ENCODE measurements at regions not wholly inside any gene's neighbourhood (a gene's known extent, or its start where the extent isn't known, plus 50 kb on each side); places are given as distances from the start of the nearest gene placed in this dataset.

DNA sequence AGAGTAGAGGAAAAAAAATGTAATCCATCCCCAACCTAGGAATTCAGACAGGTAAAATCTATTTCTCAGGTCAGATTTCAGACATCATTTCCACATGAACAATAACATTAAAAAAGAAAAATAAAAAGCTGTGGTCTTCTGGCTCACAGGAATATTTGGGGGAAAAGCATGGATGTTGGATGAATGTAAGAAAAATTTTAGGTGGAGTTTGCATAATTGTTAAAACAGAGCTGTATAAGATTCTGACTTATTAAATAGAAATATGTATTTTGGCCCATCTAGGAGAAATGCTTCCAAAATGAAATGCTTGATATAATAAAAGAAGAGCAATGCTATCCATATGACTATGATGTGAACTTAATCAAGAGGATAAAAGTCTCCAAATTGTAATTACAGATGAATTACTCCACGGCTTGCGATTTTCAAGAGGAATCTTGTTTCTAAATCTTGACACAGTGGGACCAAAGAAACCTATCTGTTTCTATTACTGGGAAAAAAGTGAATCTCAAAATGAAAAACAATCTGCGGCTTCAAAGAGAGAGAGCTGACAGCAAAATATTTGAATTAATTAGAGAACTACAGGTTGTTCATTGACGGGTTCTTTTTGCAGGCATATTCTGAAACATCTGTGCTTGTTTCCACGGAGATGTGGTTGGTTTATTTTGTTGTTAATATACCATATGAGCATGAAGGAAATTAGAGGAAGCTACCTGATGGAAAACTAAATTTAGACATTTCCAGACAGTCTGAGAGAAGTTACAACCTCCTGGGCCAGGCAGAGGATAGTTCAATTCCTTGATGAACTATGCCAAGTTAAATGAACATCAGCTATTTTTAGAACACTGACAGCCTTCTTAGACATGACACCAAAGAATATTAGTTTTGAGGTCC is 468.7 kb downstream of the PID1 start:
- ChIA-PET POLR2A (no interaction called here), CTCF (no interaction called here)
- intact Hi-C loops (cut with micrococcal nuclease): no loop called here
- dilution Hi-C loops (cut with MboI; ENCODE audit: extremely low pct_ligation_motif_present, low sequenced_read_pairs): no loop called here
- Histone ChIP-seq H3K4me2 (ENCODE audit: insufficient read depth, low read length) (no peak overlapping the region), H3K9me1 (replicated peaks; ENCODE audit: control insufficient read depth, extremely low read depth, insufficient read depth, low read length) (no peaks in the 10 kb centered on the region), H3K27me3 (ENCODE audit: control insufficient read depth in 2 of 2, insufficient read depth in 2 of 2, low read length in 2 of 2) (no peaks in the 10 kb centered on the region), H4K20me1 (replicated peaks; ENCODE audit: control insufficient read depth, extremely low read depth, insufficient read depth, low read length) (no peaks in the 10 kb centered on the region), H3K36me3 (ENCODE audit: control insufficient read depth in 2 of 2, extremely low read depth in 1 of 2, insufficient read depth in 2 of 2, low read length in 2 of 2) (no peaks in the 10 kb centered on the region), H3K9ac (replicated peaks; ENCODE audit: extremely low read depth, insufficient read depth, low read length) (no peak overlapping the region), H3K79me2 (ENCODE audit: control insufficient read depth, insufficient read depth, low read length) (no peaks in the 10 kb centered on the region), H3K4me1 (ENCODE audit: control insufficient read depth, extremely low read depth, insufficient read depth, low read length) (no peaks in the 10 kb centered on the region), H3K9me3 (replicated peaks; ENCODE audit: control insufficient read depth, insufficient read depth, low read length) (peaks cover 2% of the 10 kb centered on the region), H3K4me3 (replicated peaks in 1 of 3; ENCODE audit: insufficient read depth in 1 of 3, low read depth in 1 of 3, low read length in 3 of 3) (no peak overlapping the region), H2AFZ (ENCODE audit: low read depth, low read length) (no peak overlapping the region), H3K27ac (ENCODE audit: insufficient read depth, low read depth, low read length) (no peak overlapping the region)
- FAIRE-seq (no peak), DNase-seq (ENCODE audit: low read depth, low spot score) (no peak)
- TF ChIP-seq EZH2 (IDR thresholded peaks at IDR 0.05; ENCODE audit: borderline replicate concordance, low read depth, low read length, severe bottlenecking) (no peak), POLR2AphosphoS5 (IDR thresholded peaks at IDR 0.05; ENCODE audit: insufficient read depth, low read depth, low read length) (no peak), MYC (IDR thresholded peaks at IDR 0.05; ENCODE audit: low read depth, low read length) (no peak), FOS (IDR thresholded peaks at IDR 0.05; ENCODE audit: borderline replicate concordance, insufficient read depth, low read length) (no peak), POLR2A (IDR thresholded peaks at IDR 0.05; ENCODE audit: low read depth, low read length) (no peak), GATA2 (IDR thresholded peaks at IDR 0.05; ENCODE audit: insufficient read depth, insufficient read length, low read depth, low read length) (no peak), JUN (IDR thresholded peaks at IDR 0.05; ENCODE audit: borderline replicate concordance, insufficient read depth, insufficient read length, low read depth) (no peak)
- TF ChIP-seq, protein P1, sequence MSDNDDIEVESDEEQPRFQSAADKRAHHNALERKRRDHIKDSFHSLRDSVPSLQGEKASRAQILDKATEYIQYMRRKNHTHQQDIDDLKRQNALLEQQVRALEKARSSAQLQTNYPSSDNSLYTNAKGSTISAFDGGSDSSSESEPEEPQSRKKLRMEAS (IDR thresholded peaks at IDR 0.05; ENCODE audit: insufficient read depth, insufficient read length): no peak
- TF ChIP-seq, protein P2, sequence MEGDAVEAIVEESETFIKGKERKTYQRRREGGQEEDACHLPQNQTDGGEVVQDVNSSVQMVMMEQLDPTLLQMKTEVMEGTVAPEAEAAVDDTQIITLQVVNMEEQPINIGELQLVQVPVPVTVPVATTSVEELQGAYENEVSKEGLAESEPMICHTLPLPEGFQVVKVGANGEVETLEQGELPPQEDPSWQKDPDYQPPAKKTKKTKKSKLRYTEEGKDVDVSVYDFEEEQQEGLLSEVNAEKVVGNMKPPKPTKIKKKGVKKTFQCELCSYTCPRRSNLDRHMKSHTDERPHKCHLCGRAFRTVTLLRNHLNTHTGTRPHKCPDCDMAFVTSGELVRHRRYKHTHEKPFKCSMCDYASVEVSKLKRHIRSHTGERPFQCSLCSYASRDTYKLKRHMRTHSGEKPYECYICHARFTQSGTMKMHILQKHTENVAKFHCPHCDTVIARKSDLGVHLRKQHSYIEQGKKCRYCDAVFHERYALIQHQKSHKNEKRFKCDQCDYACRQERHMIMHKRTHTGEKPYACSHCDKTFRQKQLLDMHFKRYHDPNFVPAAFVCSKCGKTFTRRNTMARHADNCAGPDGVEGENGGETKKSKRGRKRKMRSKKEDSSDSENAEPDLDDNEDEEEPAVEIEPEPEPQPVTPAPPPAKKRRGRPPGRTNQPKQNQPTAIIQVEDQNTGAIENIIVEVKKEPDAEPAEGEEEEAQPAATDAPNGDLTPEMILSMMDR (IDR thresholded peaks at IDR 0.05; ENCODE audit: extremely low read depth in 1 of 2, insufficient read depth in 1 of 2, low read depth in 1 of 2, low read length in 2 of 2): no peak
- no TSS peak for BruUV-seq (replicated peaks)

Data from endothelial cell of umbilical vein (primary cell).